Ascending aorta (tissue), 2 donors: ENCODE measurements at regions not wholly inside any gene's neighbourhood (a gene's known extent, or its start where the extent isn't known, plus 50 kb on each side); places are given as distances from the start of the nearest gene placed in this dataset.
"Not testable (repeated sequence)": the region's sequence is repeated elsewhere in the genome, so short reads cannot be mapped to it uniquely, and the experiment has no call there.

ENCODE experiments used
- DNase-seq, 2 donors: peaks; one replicate each; pipeline ENCODE4 v3.0.0-alpha.2; 2019; ENCODE audit warnings: low spot score in 2 of 2
- H3K27ac ChIP-seq, 2 donors: fragments of 200-600 bp; sonication (generic); one replicate each; pipeline ENCODE4 v1.5.1; 2016 to 2017; ENCODE audit warnings: mild to moderate bottlenecking in 1 of 2
- H3K27me3 ChIP-seq: fragments of 200-600 bp; sonication (generic); one replicate; pipeline ENCODE4 v1.5.1; 2017
- H3K36me3 ChIP-seq, 2 donors: fragments of 200-600 bp; sonication (generic); one replicate each; pipeline ENCODE4 v1.5.1; 2016
- H3K4me1 ChIP-seq, 2 donors: fragments of 200-600 bp; sonication (generic); one replicate each; pipeline ENCODE4 v1.5.1; 2016 to 2017; ENCODE audit warnings: mild to moderate bottlenecking in 1 of 2
- H3K4me3 ChIP-seq, 2 donors: fragments of 200-600 bp; sonication (generic); one replicate each; pipeline ENCODE4 v1.5.1; 2016 to 2017; ENCODE audit warnings: mild to moderate bottlenecking in 1 of 2
- H3K9me3 ChIP-seq, 2 donors: fragments of 200-600 bp; sonication (generic); one replicate each; pipeline ENCODE4 v1.5.1; 2016
- CTCF ChIP-seq, 3 experiments: fragments of 200-600 bp in 2 of 3; fragments of 450-650 bp in 1 of 3; sonication (generic) in 2 of 3; IDR thresholded peaks; one replicate each; pipeline ENCODE4 v1.5.1; 2016 to 2019; ENCODE audit warnings: antibody characterized with exemption in 3 of 3, mild to moderate bottlenecking in 1 of 3, moderate library complexity in 1 of 3
- intact Hi-C: fragments of 100-400 bp; cut with DNase I; formaldehyde crosslinking; loops from one replicate; pipeline ENCODE4 v1.15.1; 2023

DNA sequence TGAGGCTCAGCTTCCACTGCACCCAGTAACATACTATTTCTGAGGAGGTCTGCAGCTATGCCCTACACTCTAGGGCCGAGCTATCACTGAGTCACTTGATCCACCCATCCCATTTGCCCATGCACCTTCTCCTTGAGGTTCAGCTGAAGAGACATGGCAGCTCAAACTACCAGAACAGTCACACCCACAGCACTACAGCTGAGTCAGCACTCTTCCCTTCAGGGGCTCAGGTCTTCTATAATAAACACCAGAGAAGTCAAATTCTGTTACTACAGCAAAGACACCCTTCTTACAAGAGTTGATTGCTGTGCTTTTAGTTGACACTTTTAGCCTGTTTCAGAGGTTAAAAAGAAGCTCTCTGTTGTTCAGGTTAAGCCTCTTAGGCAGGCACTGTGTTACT, 1696.4 kb upstream of the ADGRL3 start:
- no peaks in the 10 kb centered on the region for H3K36me3 ChIP-seq
- no peaks in the 10 kb centered on the region for H3K27me3 ChIP-seq
- H3K4me1 ChIP-seq = no peaks in the 10 kb centered on the region
- no peak for TF ChIP-seq CTCF (IDR thresholded peaks at IDR 0.05)
- intact Hi-C loops = no loop called here
- DNase-seq = no peak
- H3K9me3 ChIP-seq = no peaks in the 10 kb centered on the region
- H3K27ac ChIP-seq = no peak overlapping the region
- no peak overlapping the region for H3K4me3 ChIP-seq

- H3K27me3 ChIP-seq, DNase-seq, H3K4me3 ChIP-seq, H3K36me3 ChIP-seq, H3K27ac ChIP-seq, H3K4me1 ChIP-seq, intact Hi-C loops, H3K9me3 ChIP-seq: not testable (repeated sequence)
These were observed 1688.3 kb upstream of the ADGRL3 start for GRCh38 chr4:59511809-59512208.

- DNase-seq = no peak
These were observed 1683.1 kb upstream of the ADGRL3 start for GRCh38 chr4:59517007-59517406.

DNA sequence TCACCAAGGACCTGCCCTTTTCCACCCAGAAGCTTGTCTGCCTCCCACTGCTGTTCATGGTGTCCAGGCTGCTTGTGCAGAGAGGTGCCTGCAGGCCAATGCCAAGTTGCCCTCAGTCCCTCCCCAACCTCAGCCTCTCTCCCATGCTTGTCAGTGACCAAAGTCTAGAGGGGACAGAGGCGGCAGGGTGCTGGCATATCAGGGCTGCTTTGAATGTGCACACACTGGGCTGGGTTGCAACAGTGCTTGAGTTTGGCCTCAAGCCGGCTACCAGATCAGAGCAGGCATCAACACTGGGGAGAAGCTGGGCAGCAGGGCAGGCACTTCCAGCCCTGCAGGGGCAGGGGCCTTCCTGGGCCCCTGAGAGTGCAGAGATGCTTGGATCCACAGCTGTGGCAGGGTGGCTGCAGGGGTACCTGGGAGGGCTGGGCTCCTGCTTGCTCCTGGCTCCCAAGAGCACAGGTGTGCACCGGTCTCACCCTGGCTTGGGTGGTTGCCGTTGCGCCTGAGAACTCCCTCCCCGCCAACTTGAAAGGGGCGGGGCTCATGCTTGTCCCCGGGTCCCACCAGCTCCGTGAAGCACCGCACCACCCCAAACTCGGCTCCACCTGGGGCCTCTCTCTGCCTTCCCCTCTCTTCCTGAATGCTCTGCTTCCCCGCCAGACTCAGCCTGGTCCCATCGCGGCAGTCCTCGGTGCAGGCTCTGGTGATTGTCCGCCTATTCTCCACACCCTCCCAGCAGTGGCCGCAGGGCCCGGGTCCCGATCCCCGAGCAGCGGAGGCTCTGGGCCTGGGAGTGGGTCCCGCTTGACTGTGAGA, 1681.9 kb upstream of the ADGRL3 start:
- TF ChIP-seq CTCF (IDR thresholded peaks at IDR 0.05) = no peak
- intact Hi-C loops = no loop called here
- DNase-seq = no peak
- H3K36me3 ChIP-seq = no peaks in the 10 kb centered on the region
- no peak overlapping the region for H3K27ac ChIP-seq
- H3K4me3 ChIP-seq = no peak overlapping the region
- no peaks in the 10 kb centered on the region for H3K9me3 ChIP-seq
- H3K4me1 ChIP-seq = no peaks in the 10 kb centered on the region
- no peaks in the 10 kb centered on the region for H3K27me3 ChIP-seq

More at GRCh38 chr4:59517007-59517406, 1683.1 kb upstream of the ADGRL3 start:
- TF ChIP-seq CTCF (IDR thresholded peaks at IDR 0.05) = no peak
- Histone ChIP-seq H3K4me3 (no peak overlapping the region), H3K27ac (no peak overlapping the region), H3K27me3 (no peaks in the 10 kb centered on the region), H3K9me3 (no peaks in the 10 kb centered on the region), H3K36me3 (no peaks in the 10 kb centered on the region), H3K4me1 (no peaks in the 10 kb centered on the region)
- intact Hi-C loops = no loop called here

DNA sequence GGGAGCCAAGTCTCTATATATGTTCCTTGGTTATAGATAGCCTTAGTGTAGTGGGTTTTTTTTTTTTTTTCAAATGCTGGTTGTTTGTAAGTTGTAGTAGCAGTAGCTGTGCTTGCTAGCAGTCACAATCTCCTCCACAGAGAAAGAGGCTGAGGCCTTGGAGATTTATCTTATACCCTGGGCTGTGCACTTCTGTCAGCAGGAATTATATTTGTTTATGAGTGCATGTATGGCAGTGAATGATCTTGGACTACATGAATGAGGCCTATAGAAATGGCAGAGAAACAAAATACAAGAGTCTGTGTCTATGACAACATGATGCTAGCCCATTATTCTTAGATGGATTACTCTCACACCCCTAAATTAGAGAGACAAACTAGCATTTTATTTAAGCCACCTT, 1674.2 kb upstream of the ADGRL3 start:
- Histone ChIP-seq H3K36me3 (no peaks in the 10 kb centered on the region), H3K9me3 (no peaks in the 10 kb centered on the region), H3K4me3 (no peak overlapping the region), H3K4me1 (no peaks in the 10 kb centered on the region), H3K27me3 (no peaks in the 10 kb centered on the region), H3K27ac (no peak overlapping the region)
- DNase-seq = no peak
- no peak for TF ChIP-seq CTCF (IDR thresholded peaks at IDR 0.05)
- intact Hi-C loops = no loop called here

- Histone ChIP-seq H3K27me3 (no peaks in the 10 kb centered on the region), H3K9me3 (no peaks in the 10 kb centered on the region), H3K4me1 (no peaks in the 10 kb centered on the region), H3K36me3 (no peaks in the 10 kb centered on the region), H3K4me3 (no peak overlapping the region), H3K27ac (no peak overlapping the region)
- no peak for DNase-seq
- no peak for TF ChIP-seq CTCF (IDR thresholded peaks at IDR 0.05)
- intact Hi-C loops = no loop called here
These were observed 1664.6 kb upstream of the ADGRL3 start for GRCh38 chr4:59535541-59535940.
